KMS-11 (cell line): ENCODE measurements at regions not wholly inside any gene's neighbourhood (a gene's known extent, or its start where the extent isn't known, plus 50 kb on each side); places are given as distances from the start of the nearest gene placed in this dataset.
"Not testable (repeated sequence)": the region's sequence is repeated elsewhere in the genome, so short reads cannot be mapped to it uniquely, and the experiment has no call there.

Experiments
- H2AFZ ChIP-seq: fragments of 200-600 bp; sonication (generic); 2 replicates; pipeline ENCODE4 v1.6.1; 2016; ENCODE audit warnings: antibody characterized with exemption, mixed run types, low read depth
- H3K27ac ChIP-seq: fragments of 200-600 bp; sonication (generic); 2 replicates; pipeline ENCODE4 v1.6.1; 2016; ENCODE audit warnings: mild to moderate bottlenecking, mixed run types
- H3K27me3 ChIP-seq: fragments of 200-600 bp; sonication (generic); 2 replicates; pipeline ENCODE4 v1.6.1; 2017; ENCODE audit warnings: mild to moderate bottlenecking, low read depth, mixed run types, moderate library complexity; ENCODE audit not compliant: insufficient read depth
- H3K36me3 ChIP-seq: fragments of 200-600 bp; sonication (generic); 2 replicates; pipeline ENCODE4 v1.6.1; 2017; ENCODE audit warnings: mild to moderate bottlenecking, mixed run types; ENCODE audit not compliant: insufficient read depth
- H3K4me1 ChIP-seq: fragments of 200-600 bp; sonication (generic); 2 replicates; pipeline ENCODE4 v1.6.1; 2016; ENCODE audit warnings: mild to moderate bottlenecking, low read depth, mixed run types; ENCODE audit not compliant: poor library complexity, severe bottlenecking
- H3K4me2 ChIP-seq: fragments of 200-600 bp; sonication (generic); 2 replicates; pipeline ENCODE4 v1.7.0; 2016; ENCODE audit warnings: mild to moderate bottlenecking, mixed run types
- H3K4me3 ChIP-seq: fragments of 200-600 bp; sonication (generic); IDR thresholded peaks from 2 replicates; pipeline ENCODE4 v1.6.1; 2017; ENCODE audit warnings: low read depth, low read length, mixed read lengths; ENCODE audit not compliant: insufficient read depth
- H3K79me2 ChIP-seq: fragments of 200-600 bp; sonication (generic); 2 replicates; pipeline ENCODE4 v1.6.1; 2016; ENCODE audit warnings: low read depth, mixed run types; ENCODE audit not compliant: insufficient read depth
- H3K9ac ChIP-seq: fragments of 200-600 bp; sonication (generic); 2 replicates; pipeline ENCODE4 v1.6.1; 2016; ENCODE audit warnings: mild to moderate bottlenecking, mixed run types
- H4K20me1 ChIP-seq: fragments of 200-600 bp; sonication (generic); 2 replicates; pipeline ENCODE4 v1.6.1; 2016; ENCODE audit warnings: mild to moderate bottlenecking, mixed run types; ENCODE audit not compliant: insufficient read depth
- TF ChIP-seq, protein P1 (sequence below): fragments of 200-600 bp; sonication (generic); conservative IDR thresholded peaks from 2 replicates; pipeline ENCODE4 v1.6.1; 2017; ENCODE audit warnings: low read depth, mild to moderate bottlenecking, antibody characterized with exemption, low read length, moderate library complexity, mixed read lengths

DNA sequence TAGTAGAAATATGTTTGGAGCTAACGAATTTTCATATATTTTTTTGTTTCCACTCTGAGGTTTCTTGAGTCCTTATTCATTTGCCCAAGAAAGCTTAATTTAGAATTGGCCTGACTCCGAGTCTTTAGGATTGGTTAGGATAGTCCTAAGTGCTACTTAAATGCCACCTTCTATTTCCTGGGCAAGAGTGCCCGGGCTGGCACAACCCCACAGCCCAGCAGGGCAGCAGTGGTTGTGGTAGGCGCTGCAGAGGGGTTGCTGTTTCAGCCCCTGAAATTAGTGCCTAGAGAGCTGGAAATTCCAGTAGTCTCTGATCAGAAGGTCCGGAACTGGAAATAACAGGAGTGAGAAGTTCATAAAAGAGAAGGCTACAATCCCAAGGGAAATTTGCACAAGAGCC, 139.4 kb upstream of the TENT5A start:
- no peaks in the 10 kb centered on the region for H4K20me1 ChIP-seq
- no peaks in the 10 kb centered on the region for H3K4me1 ChIP-seq
- H3K4me3 ChIP-seq, result no peak overlapping the region
- no peaks in the 10 kb centered on the region for H3K79me2 ChIP-seq
- TF ChIP-seq, protein P1, sequence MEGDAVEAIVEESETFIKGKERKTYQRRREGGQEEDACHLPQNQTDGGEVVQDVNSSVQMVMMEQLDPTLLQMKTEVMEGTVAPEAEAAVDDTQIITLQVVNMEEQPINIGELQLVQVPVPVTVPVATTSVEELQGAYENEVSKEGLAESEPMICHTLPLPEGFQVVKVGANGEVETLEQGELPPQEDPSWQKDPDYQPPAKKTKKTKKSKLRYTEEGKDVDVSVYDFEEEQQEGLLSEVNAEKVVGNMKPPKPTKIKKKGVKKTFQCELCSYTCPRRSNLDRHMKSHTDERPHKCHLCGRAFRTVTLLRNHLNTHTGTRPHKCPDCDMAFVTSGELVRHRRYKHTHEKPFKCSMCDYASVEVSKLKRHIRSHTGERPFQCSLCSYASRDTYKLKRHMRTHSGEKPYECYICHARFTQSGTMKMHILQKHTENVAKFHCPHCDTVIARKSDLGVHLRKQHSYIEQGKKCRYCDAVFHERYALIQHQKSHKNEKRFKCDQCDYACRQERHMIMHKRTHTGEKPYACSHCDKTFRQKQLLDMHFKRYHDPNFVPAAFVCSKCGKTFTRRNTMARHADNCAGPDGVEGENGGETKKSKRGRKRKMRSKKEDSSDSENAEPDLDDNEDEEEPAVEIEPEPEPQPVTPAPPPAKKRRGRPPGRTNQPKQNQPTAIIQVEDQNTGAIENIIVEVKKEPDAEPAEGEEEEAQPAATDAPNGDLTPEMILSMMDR, result no peak
- H3K27ac ChIP-seq, result no peak overlapping the region
- H2AFZ ChIP-seq, result no peak overlapping the region
- H3K27me3 ChIP-seq, result no peaks in the 10 kb centered on the region
- no peak overlapping the region for H3K4me2 ChIP-seq
- no peak overlapping the region for H3K9ac ChIP-seq
- H3K36me3 ChIP-seq, result no peaks in the 10 kb centered on the region

DNA sequence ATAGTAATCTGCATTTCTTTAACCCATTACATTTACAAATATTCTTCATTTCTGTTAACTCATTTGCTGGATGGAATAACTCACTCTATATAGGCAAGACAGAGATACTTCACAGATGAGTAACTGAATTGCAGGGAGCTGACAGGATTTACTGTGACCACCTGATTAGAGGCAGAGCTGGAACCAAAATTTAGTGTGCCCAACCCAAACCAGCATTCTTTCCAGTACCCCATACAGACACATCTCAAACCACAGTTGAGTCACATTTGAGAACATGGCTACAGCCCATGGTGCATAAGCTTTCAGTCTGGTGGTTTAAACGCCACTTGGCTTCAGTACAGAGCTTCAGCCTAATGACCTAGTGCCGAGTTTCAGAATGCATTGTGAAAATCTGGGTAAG, 138.4 kb upstream of the TENT5A start:
- TF ChIP-seq, protein P1, result no peak
- H3K79me2 ChIP-seq, result no peaks in the 10 kb centered on the region
- H3K36me3 ChIP-seq, result no peaks in the 10 kb centered on the region
- no peak overlapping the region for H3K9ac ChIP-seq
- H4K20me1 ChIP-seq, result no peaks in the 10 kb centered on the region
- H2AFZ ChIP-seq, result no peak overlapping the region
- H3K4me1 ChIP-seq, result no peaks in the 10 kb centered on the region
- no peak overlapping the region for H3K27ac ChIP-seq
- H3K4me2 ChIP-seq, result no peak overlapping the region
- no peaks in the 10 kb centered on the region for H3K27me3 ChIP-seq
- H3K4me3 ChIP-seq, result no peak overlapping the region

DNA sequence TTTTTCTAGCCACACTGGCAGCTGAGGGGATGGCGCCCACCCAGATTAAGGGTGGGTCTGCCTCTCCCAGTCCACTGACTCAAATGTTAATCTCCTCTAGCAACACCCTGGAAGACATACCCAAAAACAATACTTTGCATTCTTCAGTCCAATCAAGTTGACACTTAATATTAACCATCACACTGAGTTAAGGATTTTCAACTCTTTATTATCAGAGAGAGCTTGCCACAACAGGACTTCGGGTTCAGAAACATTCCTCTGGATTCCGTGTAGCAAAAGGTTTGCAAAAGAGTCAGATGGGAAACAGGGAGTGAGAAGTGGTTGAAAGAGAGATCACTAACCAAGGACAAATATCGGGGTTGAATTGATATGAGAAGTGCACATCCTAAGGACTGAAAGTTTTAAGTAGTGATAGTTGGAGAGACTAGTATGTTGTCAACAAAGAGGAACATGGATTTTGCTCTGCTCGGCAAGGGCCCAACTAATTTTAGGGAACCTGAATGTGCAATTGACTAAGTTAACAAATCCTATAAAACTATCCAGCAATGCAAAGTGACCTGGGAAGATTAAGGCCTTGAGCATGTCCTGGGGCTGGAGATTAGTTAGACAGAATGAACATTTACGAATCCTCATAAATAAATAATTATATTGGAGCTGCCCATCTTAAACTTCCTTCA, 137.0 kb upstream of the TENT5A start:
- H2AFZ ChIP-seq, result no peak overlapping the region
- H3K9ac ChIP-seq, result no peak overlapping the region
- no peaks in the 10 kb centered on the region for H3K27me3 ChIP-seq
- no peaks in the 10 kb centered on the region for H3K36me3 ChIP-seq
- H3K4me1 ChIP-seq, result no peaks in the 10 kb centered on the region
- no peaks in the 10 kb centered on the region for H4K20me1 ChIP-seq
- TF ChIP-seq, protein P1, result no peak
- H3K27ac ChIP-seq, result no peak overlapping the region
- no peak overlapping the region for H3K4me2 ChIP-seq
- no peaks in the 10 kb centered on the region for H3K79me2 ChIP-seq
- no peak overlapping the region for H3K4me3 ChIP-seq

DNA sequence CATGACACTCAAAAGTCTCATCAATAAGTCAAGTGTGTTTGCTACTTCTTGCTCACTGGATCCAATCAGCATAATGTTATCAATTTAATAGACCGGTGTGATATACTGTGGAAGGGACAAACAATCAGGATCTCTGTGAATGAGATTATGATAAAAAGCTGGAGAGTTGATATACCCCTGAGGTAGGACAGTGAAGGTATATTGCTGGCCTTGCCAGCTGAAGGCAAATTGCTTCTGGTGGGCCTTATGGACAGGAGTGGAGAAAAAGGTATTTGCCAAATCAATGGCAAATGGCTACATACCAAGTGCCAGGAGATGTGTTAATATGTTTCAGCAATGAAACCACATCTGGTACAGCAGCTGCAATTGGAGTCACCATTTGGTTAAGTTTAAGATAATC, 134.4 kb upstream of the TENT5A start:
- not testable (repeated sequence) for H3K27me3 ChIP-seq, H3K4me3 ChIP-seq, H3K79me2 ChIP-seq, H3K9ac ChIP-seq, H4K20me1 ChIP-seq, H2AFZ ChIP-seq, H3K27ac ChIP-seq, H3K36me3 ChIP-seq, H3K4me2 ChIP-seq, H3K4me1 ChIP-seq

DNA sequence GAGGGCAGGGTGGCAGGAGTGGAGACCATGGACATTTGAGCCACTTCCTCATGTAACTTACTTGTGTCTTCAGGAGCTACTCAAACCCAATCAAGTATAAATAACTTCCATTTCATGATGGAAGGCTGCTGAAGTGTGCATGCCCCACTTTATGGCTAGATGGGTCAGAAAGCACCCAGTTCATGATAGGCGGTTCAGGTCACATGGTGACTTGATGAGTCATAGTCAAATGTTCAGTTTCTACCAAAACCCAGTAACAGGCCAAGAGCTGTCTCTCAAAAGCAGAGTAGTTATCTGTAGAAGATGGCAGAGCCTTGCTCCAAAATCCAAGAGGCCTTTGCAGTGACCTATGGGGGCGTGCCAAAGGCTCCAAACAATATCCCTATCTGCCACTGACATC, 133.7 kb upstream of the TENT5A start:
- Histone ChIP-seq H2AFZ (no peak overlapping the region), H3K4me1 (no peaks in the 10 kb centered on the region), H3K4me3 (no peak overlapping the region), H3K27ac (no peak overlapping the region), H3K36me3 (no peaks in the 10 kb centered on the region), H3K79me2 (no peaks in the 10 kb centered on the region), H3K27me3 (no peaks in the 10 kb centered on the region), H3K9ac (no peak overlapping the region), H3K4me2 (no peak overlapping the region), H4K20me1 (no peaks in the 10 kb centered on the region)
- TF ChIP-seq, protein P1, result no peak
